ENCODE measurements at regions not wholly inside any gene's neighbourhood (a gene's known extent, or its start where the extent isn't known, plus 50 kb on each side); places are given as distances from the start of the nearest gene placed in this dataset.
"Not testable (repeated sequence)": the region's sequence is repeated elsewhere in the genome, so short reads cannot be mapped to it uniquely, and the experiment has no call there.

DNA sequence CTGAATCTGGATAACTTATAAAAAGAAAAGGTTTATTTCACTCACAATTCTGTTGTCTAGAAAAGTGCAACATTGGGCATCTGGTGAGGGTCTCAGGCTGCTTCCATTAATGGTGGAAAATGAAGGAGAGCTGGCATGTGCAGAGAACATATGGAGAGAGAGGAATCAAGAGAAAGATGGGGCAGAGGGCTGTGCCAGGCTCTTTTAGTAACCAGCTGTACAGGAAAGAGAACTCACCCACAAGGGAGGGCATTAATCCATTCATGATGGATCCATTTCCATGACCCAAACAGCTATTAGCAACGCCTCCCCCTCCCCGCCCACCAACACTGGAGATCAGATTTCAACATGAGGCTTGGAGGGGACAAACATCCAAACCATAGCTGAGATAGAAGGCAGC lies 61.7 kb upstream of the LYZL1 start:
- Histone ChIP-seq H3K4me1 (ENCODE audit: insufficient read depth, low read length) (no peaks in the 10 kb centered on the region), H3K27ac (ENCODE audit: low read depth, low read length) (no peak overlapping the region), H3K9me3 (ENCODE audit: control insufficient read depth in 1 of 2, low read length in 2 of 2) (no peaks in the 10 kb centered on the region), H3K36me3 (ENCODE audit: insufficient read depth, low read length) (no peaks in the 10 kb centered on the region), H3K27me3 (ENCODE audit: insufficient read depth, low read length) (no peaks in the 10 kb centered on the region), H3K4me3 (ENCODE audit: low read length in 2 of 2) (no peak overlapping the region)
- Mint-ChIP-seq H3K27ac (no peak overlapping the region), H3K27me3 (peaks cover 8 to 12% of the 10 kb centered on the region in 2 donors), H3K4me3 (no peak overlapping the region), H3K9me3 (peaks cover 0 to 4% (median 2%) of the 10 kb centered on the region in 8 donors), H3K36me3 (no peaks in the 10 kb centered on the region), H3K4me1 (no peaks in the 10 kb centered on the region)
- ChIA-PET CTCF (ENCODE audit: partially characterized antibody) (no interaction called here), POLR2A (ENCODE audit: partially characterized antibody) (no interaction called here)
- intact Hi-C loops (cut with micrococcal nuclease), result no loop called here
- DNase-seq, result no peak

DNA sequence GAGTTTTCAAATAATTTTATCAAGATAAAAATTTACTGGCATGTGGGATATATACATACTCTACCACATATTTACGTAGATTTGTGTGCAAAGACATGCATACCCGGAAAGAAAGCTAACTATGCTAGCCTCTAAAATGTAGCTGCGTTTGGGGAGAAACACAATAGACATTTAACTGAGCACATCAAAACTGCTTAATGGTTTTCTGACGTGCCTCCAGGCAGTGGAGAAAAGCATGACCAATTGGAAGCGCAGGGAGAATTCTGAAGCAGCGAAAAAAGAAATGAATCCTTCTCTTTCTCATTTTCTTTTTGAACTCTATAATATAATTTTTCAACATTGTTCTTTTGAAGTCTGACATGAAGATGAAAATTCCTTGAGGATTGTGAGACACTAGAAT lies 60.3 kb upstream of the LYZL1 start:
- H3K27me3 Mint-ChIP-seq, result peaks cover 8 to 9% of the 10 kb centered on the region in 2 donors
- no peaks in the 10 kb centered on the region for H3K36me3 ChIP-seq (ENCODE audit: insufficient read depth, low read length)
- DNase-seq, result no peak
- no peaks in the 10 kb centered on the region for H3K36me3 Mint-ChIP-seq
- POLR2A ChIA-PET (ENCODE audit: partially characterized antibody), result no interaction called here
- H3K4me1 ChIP-seq (ENCODE audit: insufficient read depth, low read length), result no peaks in the 10 kb centered on the region
- H3K27me3 ChIP-seq (ENCODE audit: insufficient read depth, low read length), result no peaks in the 10 kb centered on the region
- H3K4me1 Mint-ChIP-seq, result no peaks in the 10 kb centered on the region
- peaks cover 0 to 4% (median 0%) of the 10 kb centered on the region in 8 donors for H3K9me3 Mint-ChIP-seq
- H3K4me3 Mint-ChIP-seq, result no peak overlapping the region
- H3K4me3 ChIP-seq (ENCODE audit: low read length in 2 of 2), result no peak overlapping the region
- intact Hi-C loops (cut with micrococcal nuclease), result no loop called here
- no peaks in the 10 kb centered on the region for H3K9me3 ChIP-seq (ENCODE audit: control insufficient read depth in 1 of 2, low read length in 2 of 2)
- no peak overlapping the region for H3K27ac Mint-ChIP-seq
- no peak overlapping the region for H3K27ac ChIP-seq (ENCODE audit: low read depth, low read length)
- CTCF ChIA-PET (ENCODE audit: partially characterized antibody), result interaction anchor here (1.1 kb wide), 1 partner anchor 52 kb away, joined by 3 read pairs; no protein-coding TSS in a partner anchor

DNA sequence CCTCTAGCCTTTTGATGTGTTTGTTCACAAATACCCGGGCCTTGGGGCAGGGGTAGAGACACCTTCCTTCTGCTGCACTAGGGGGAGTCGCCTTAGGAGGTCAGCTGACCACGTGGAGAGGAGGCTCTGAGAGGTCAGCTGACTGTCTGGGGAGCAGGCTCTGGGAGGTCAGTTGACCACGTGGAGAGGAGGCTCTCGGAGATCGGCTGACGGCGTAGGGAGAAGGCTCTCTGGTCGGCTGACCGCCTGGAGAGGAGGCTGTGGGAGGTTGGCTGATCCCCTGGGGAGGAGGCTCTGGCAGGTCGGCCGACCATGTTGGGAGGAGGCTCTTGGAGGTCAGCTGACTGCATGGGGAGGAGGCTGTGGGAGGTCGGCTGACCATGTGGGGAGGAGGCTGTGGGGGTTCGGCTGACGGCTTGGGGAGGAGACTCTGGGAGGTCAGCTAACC lies 59.6 kb upstream of the LYZL1 start:
- H3K27ac ChIP-seq (ENCODE audit: low read depth, low read length), result no peak overlapping the region
- CTCF ChIA-PET (ENCODE audit: partially characterized antibody), result interaction anchor here (1.1 kb wide), 1 partner anchor 53 kb away, joined by 3 read pairs; no protein-coding TSS in a partner anchor

DNA sequence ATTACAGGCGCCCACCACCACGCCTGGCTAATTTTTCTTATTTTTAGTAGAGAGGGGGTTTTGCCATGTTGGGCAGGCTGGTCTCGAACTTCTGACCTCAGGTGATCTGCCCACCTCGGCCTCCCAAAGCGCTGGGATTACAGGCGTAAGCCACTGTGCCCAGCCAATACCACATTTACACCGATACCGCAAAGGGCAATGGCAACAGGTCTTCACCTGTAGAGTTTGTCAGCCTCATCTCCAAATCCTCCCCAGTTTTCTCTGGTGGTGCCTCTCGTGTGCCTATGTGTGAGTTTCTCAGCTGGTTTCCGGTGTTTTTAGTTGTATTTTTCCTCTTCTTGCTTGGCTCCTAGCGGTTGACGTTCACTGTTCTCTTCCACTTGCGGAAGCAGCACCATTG lies 52.0 kb upstream of the LYZL1 start:
- H3K4me1 Mint-ChIP-seq; H3K4me1 ChIP-seq (ENCODE audit: insufficient read depth, low read length): not testable (repeated sequence)

More for the DNA sequence above, 59.6 kb upstream of the LYZL1 start:
- peaks cover 8 to 9% of the 10 kb centered on the region in 2 donors for H3K27me3 Mint-ChIP-seq
- no peak overlapping the region for H3K4me3 ChIP-seq (ENCODE audit: low read length in 2 of 2)
- peaks cover 0 to 4% (median 0%) of the 10 kb centered on the region in 8 donors for H3K9me3 Mint-ChIP-seq
- intact Hi-C loops (cut with micrococcal nuclease), result no loop called here
- no peaks in the 10 kb centered on the region for H3K36me3 Mint-ChIP-seq
- H3K27me3 ChIP-seq (ENCODE audit: insufficient read depth, low read length), result no peaks in the 10 kb centered on the region
- no peak overlapping the region for H3K27ac Mint-ChIP-seq
- H3K4me3 Mint-ChIP-seq, result no peak overlapping the region
- POLR2A ChIA-PET (ENCODE audit: partially characterized antibody), result no interaction called here
- H3K9me3 ChIP-seq (ENCODE audit: control insufficient read depth in 1 of 2, low read length in 2 of 2), result no peaks in the 10 kb centered on the region
- no peaks in the 10 kb centered on the region for H3K4me1 Mint-ChIP-seq
- H3K36me3 ChIP-seq (ENCODE audit: insufficient read depth, low read length), result no peaks in the 10 kb centered on the region
- DNase-seq, result no peak
- no peaks in the 10 kb centered on the region for H3K4me1 ChIP-seq (ENCODE audit: insufficient read depth, low read length)

DNA sequence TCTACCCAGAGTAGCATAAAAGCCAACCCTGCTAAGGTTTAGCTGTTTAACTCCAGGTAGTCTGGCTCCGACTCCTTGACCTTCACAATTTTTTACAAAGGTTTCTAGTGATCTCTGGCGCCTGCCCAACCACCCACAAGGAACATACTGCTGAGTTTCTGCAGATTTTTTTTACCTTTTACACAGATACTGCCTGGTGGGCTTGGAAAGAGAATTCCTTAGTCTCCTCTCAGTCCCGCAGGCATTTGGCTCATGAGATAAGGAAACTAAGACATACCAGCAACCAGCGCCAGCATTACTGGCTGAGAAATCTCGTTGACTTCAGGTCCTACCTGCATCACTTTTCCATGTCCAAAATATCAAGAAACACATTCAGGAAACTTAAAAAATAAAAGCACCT lies 51.1 kb upstream of the LYZL1 start:
- Mint-ChIP-seq H3K4me1 (no peaks in the 10 kb centered on the region), H3K4me3 (no peak overlapping the region), H3K36me3 (no peaks in the 10 kb centered on the region), H3K9me3 (peaks cover 0 to 2% (median 0%) of the 10 kb centered on the region in 8 donors), H3K27ac (no peak overlapping the region), H3K27me3 (peaks cover 1 to 4% of the 10 kb centered on the region in 2 donors)
- Histone ChIP-seq H3K36me3 (ENCODE audit: insufficient read depth, low read length) (no peaks in the 10 kb centered on the region), H3K9me3 (ENCODE audit: control insufficient read depth in 1 of 2, low read length in 2 of 2) (no peaks in the 10 kb centered on the region), H3K4me3 (ENCODE audit: low read length in 2 of 2) (no peak overlapping the region), H3K27ac (ENCODE audit: low read depth, low read length) (no peak overlapping the region), H3K4me1 (ENCODE audit: insufficient read depth, low read length) (no peaks in the 10 kb centered on the region), H3K27me3 (ENCODE audit: insufficient read depth, low read length) (no peaks in the 10 kb centered on the region)
- ChIA-PET CTCF (ENCODE audit: partially characterized antibody) (no interaction called here), POLR2A (ENCODE audit: partially characterized antibody) (no interaction called here)
- intact Hi-C loops (cut with micrococcal nuclease), result no loop called here
- no peak for DNase-seq

More for the DNA sequence above, 52.0 kb upstream of the LYZL1 start:
- DNase-seq; POLR2A ChIA-PET (ENCODE audit: partially characterized antibody); H3K4me3 Mint-ChIP-seq; H3K36me3 ChIP-seq (ENCODE audit: insufficient read depth, low read length); H3K9me3 Mint-ChIP-seq; H3K9me3 ChIP-seq (ENCODE audit: control insufficient read depth in 1 of 2, low read length in 2 of 2); H3K4me3 ChIP-seq (ENCODE audit: low read length in 2 of 2); H3K36me3 Mint-ChIP-seq; H3K27me3 Mint-ChIP-seq; intact Hi-C loops (cut with micrococcal nuclease); CTCF ChIA-PET (ENCODE audit: partially characterized antibody); H3K27me3 ChIP-seq (ENCODE audit: insufficient read depth, low read length); H3K27ac ChIP-seq (ENCODE audit: low read depth, low read length): not testable (repeated sequence)
- peak overlapping the region in 1 of 7 donors; percentile 88 for H3K27ac Mint-ChIP-seq

DNA sequence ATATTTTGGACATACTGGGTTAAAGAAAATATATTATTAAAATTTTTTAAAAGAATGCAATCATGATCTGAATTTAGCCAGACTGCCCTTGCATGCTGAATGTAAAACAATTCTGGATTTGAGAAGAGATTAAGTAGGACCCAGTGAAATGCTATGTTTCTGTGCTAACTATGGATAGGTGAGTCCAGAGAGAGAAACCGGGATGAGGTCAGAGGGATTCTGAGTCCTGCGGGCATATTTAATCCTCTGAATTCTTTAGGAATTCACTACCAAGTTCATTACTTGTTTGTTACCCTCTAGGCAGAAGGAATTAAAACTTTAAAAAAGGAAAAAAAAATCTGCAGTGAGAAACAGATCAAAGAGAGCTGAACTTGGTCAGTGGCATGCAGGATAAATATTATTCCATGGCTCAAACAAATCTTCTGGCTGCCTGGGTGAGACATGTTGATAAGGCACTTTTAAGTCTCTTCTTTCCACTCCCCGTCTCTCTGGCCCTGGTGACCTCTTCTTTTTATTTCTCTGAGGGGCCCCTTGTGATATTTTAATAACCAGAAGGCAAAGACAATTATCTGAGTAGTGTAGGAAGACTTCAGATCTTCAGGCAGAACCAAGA lies 50.2 kb upstream of the LYZL1 start:
- intact Hi-C loops (cut with micrococcal nuclease), result no loop called here
- ChIA-PET POLR2A (ENCODE audit: partially characterized antibody) (no interaction called here), CTCF (ENCODE audit: partially characterized antibody) (no interaction called here)
- H3K4me1 Mint-ChIP-seq, result no peaks in the 10 kb centered on the region
- H3K36me3 ChIP-seq (ENCODE audit: insufficient read depth, low read length), result no peaks in the 10 kb centered on the region
- H3K4me3 ChIP-seq (ENCODE audit: low read length in 2 of 2), result no peak overlapping the region
- H3K9me3 ChIP-seq (ENCODE audit: control insufficient read depth in 1 of 2, low read length in 2 of 2), result no peaks in the 10 kb centered on the region
- H3K27me3 ChIP-seq (ENCODE audit: insufficient read depth, low read length), result no peaks in the 10 kb centered on the region
- no peak overlapping the region for H3K27ac Mint-ChIP-seq
- H3K9me3 Mint-ChIP-seq, result peaks cover 0 to 2% (median 0%) of the 10 kb centered on the region in 8 donors
- H3K27me3 Mint-ChIP-seq, result peaks cover 1 to 4% of the 10 kb centered on the region in 2 donors
- no peaks in the 10 kb centered on the region for H3K36me3 Mint-ChIP-seq
- no peak for DNase-seq
- no peaks in the 10 kb centered on the region for H3K4me1 ChIP-seq (ENCODE audit: insufficient read depth, low read length)
- no peak overlapping the region for H3K4me3 Mint-ChIP-seq
- no peak overlapping the region for H3K27ac ChIP-seq (ENCODE audit: low read depth, low read length)

Measured in CD4-positive, alpha-beta memory T cell (primary cell).